ENCODE measurements at regions not wholly inside any gene's neighbourhood (a gene's known extent, or its start where the extent isn't known, plus 50 kb on each side); places are given as distances from the start of the nearest gene placed in this dataset.

- no peak for DNase-seq (ENCODE audit: low read depth)
Observed at GRCh38 chr3:178260887-178261565, 275.2 kb upstream of the KCNMB2 start.

GRCh38 chr3:178263236-178263916 is 272.9 kb upstream of the KCNMB2 start:
- DNase-seq (ENCODE audit: low read depth), result no peak

GRCh38 chr3:178267158-178267844 is 268.9 kb upstream of the KCNMB2 start:
- no peak for DNase-seq (ENCODE audit: low read depth)

GRCh38 chr3:178270838-178271237 is 265.4 kb upstream of the KCNMB2 start:
- DNase-seq (ENCODE audit: low read depth), result no peak

GRCh38 chr3:178271740-178272387 is 264.4 kb upstream of the KCNMB2 start:
- no peak for DNase-seq (ENCODE audit: low read depth)

- no peak for DNase-seq (ENCODE audit: low read depth)
Observed at GRCh38 chr3:178272841-178273240, 263.4 kb upstream of the KCNMB2 start.

GRCh38 chr3:178274711-178275110 is 261.5 kb upstream of the KCNMB2 start:
- DNase-seq (ENCODE audit: low read depth), result no peak

- DNase-seq (ENCODE audit: low read depth), result no peak
Observed at GRCh38 chr3:178275311-178275710, 260.9 kb upstream of the KCNMB2 start.

- DNase-seq (ENCODE audit: low read depth), result no peak
Observed at GRCh38 chr3:178275793-178276192, 260.4 kb upstream of the KCNMB2 start.

- DNase-seq (ENCODE audit: low read depth), result no peak
Observed at GRCh38 chr3:178277605-178278004, 258.6 kb upstream of the KCNMB2 start.

GRCh38 chr3:178283561-178283960 is 252.7 kb upstream of the KCNMB2 start:
- DNase-seq (ENCODE audit: low read depth), result no peak

GRCh38 chr3:178284181-178284580 is 252.1 kb upstream of the KCNMB2 start:
- DNase-seq (ENCODE audit: low read depth), result no peak

- no peak for DNase-seq (ENCODE audit: low read depth)
Observed at GRCh38 chr3:178288074-178288473, 248.2 kb upstream of the KCNMB2 start.

- no peak for DNase-seq (ENCODE audit: low read depth)
Observed at GRCh38 chr3:178289544-178290160, 246.6 kb upstream of the KCNMB2 start.

- no peak for DNase-seq (ENCODE audit: low read depth)
Observed at GRCh38 chr3:178291574-178292370, 244.5 kb upstream of the KCNMB2 start.

- no peak for DNase-seq (ENCODE audit: low read depth)
Observed at GRCh38 chr3:178295292-178295912, 240.8 kb upstream of the KCNMB2 start.

- no peak for DNase-seq (ENCODE audit: low read depth)
Observed at GRCh38 chr3:178297199-178297598, 239.0 kb upstream of the KCNMB2 start.

GRCh38 chr3:178297740-178298139 is 238.5 kb upstream of the KCNMB2 start:
- no peak for DNase-seq (ENCODE audit: low read depth)

- DNase-seq (ENCODE audit: low read depth), result no peak
Observed at GRCh38 chr3:178300441-178300959, 235.7 kb upstream of the KCNMB2 start.
